ENCODE measurements at regions not wholly inside any gene's neighbourhood (a gene's known extent, or its start where the extent isn't known, plus 50 kb on each side); places are given as distances from the start of the nearest gene placed in this dataset.

GRCh38 chr7:149362696-149363095 is 98.2 kb downstream of the ZNF777 start:
- no peaks in the 10 kb centered on the region for H3K9me3 ChIP-seq (ENCODE audit: control insufficient read depth, insufficient read depth, low read depth, low read length)
- CTCF ChIA-PET, result no interaction called here
- no peak overlapping the region for H3K4me3 ChIP-seq (ENCODE audit: low read depth in 2 of 2, low read length in 2 of 2)
- intact Hi-C loops (cut with micrococcal nuclease; ENCODE audit: unreplicated experiment) (no loop called here), in situ Hi-C loops (cut with HindIII; ENCODE audit: low pct_unique_long_range_greater_than_20kb, low sequenced_read_pairs) (no loop called here)
- POLR2A ChIA-PET, result no interaction called here
- DNase-seq (ENCODE audit: low read depth, low spot score) (no peak), ATAC-seq (no peak)
- no peak for TF ChIP-seq REST (IDR thresholded peaks at IDR 0.05; ENCODE audit: insufficient read depth in 1 of 2, low read depth in 2 of 2, low read length in 1 of 2)
- no peak for TF ChIP-seq TCF7L2 (IDR thresholded peaks at IDR 0.05; ENCODE audit: low read depth, low read length)
- TF ChIP-seq SIN3A (IDR thresholded peaks at IDR 0.05; ENCODE audit: borderline replicate concordance, insufficient read depth, low read depth, low read length), result no peak
- no peak for TF ChIP-seq CTCF (IDR thresholded peaks at IDR 0.05)
- TF ChIP-seq POLR2AphosphoS5 (IDR thresholded peaks at IDR 0.05; ENCODE audit: low read depth, low read length), result no peak
- no peaks in the 10 kb centered on the region for H3K36me3 ChIP-seq (ENCODE audit: control insufficient read depth, insufficient read depth, low read length)
- BruUV-seq (replicated peaks), result no TSS peak
- H3K27ac ChIP-seq (ENCODE audit: low read length), result no peak overlapping the region
- H3K4me1 ChIP-seq (ENCODE audit: control insufficient read depth, insufficient read depth, low read length), result no peaks in the 10 kb centered on the region
- peaks cover 3% of the 10 kb centered on the region; the same call in 1 of the 2 replicates for H3K27me3 ChIP-seq (ENCODE audit: control insufficient read depth, insufficient read depth, low read length)

GRCh38 chr7:149367418-149368180 is 93.3 kb downstream of the ZNF777 start:
- TF ChIP-seq POLR2AphosphoS5 (IDR thresholded peaks at IDR 0.05; ENCODE audit: low read depth, low read length) (no peak), TCF7L2 (IDR thresholded peaks at IDR 0.05; ENCODE audit: low read depth, low read length) (no peak), REST (IDR thresholded peaks at IDR 0.05; ENCODE audit: insufficient read depth in 1 of 2, low read depth in 2 of 2, low read length in 1 of 2) (no peak), SIN3A (IDR thresholded peaks at IDR 0.05; ENCODE audit: borderline replicate concordance, insufficient read depth, low read depth, low read length) (no peak)

More at GRCh38 chr7:149367418-149368180, 93.3 kb downstream of the ZNF777 start:
- no peak for DNase-seq (ENCODE audit: low read depth, low spot score)
- Histone ChIP-seq H3K27me3 (ENCODE audit: control insufficient read depth, insufficient read depth, low read length) (peaks cover 3% of the 10 kb centered on the region; the same call in 1 of the 2 replicates), H3K4me3 (ENCODE audit: low read depth in 2 of 2, low read length in 2 of 2) (no peak overlapping the region), H3K27ac (ENCODE audit: low read length) (no peak overlapping the region), H3K36me3 (ENCODE audit: control insufficient read depth, insufficient read depth, low read length) (no peaks in the 10 kb centered on the region), H3K9me3 (ENCODE audit: control insufficient read depth, insufficient read depth, low read depth, low read length) (no peaks in the 10 kb centered on the region), H3K4me1 (ENCODE audit: control insufficient read depth, insufficient read depth, low read length) (no peaks in the 10 kb centered on the region)
- ChIA-PET POLR2A (no interaction called here), CTCF (no interaction called here)
- intact Hi-C loops (cut with micrococcal nuclease; ENCODE audit: unreplicated experiment) (no loop called here), in situ Hi-C loops (cut with HindIII; ENCODE audit: low pct_unique_long_range_greater_than_20kb, low sequenced_read_pairs) (no loop called here)
- BruUV-seq (replicated peaks), result no TSS peak
- ATAC-seq, result no peak

Measured in Panc1 (cell line).